Bone marrow (tissue), 2 donors: ENCODE measurements at regions not wholly inside any gene's neighbourhood (a gene's known extent, or its start where the extent isn't known, plus 50 kb on each side); places are given as distances from the start of the nearest gene placed in this dataset.
"Not testable (repeated sequence)": the region's sequence is repeated elsewhere in the genome, so short reads cannot be mapped to it uniquely, and the experiment has no call there.

Experiments
- DNase-seq, 2 donors: peaks; one replicate each; lab custom pipeline; 2025; lab: John Stamatoyannopoulos, UW

- DNase-seq = no peak
These were observed 95.4 kb upstream of the STC2 start for GRCh38 chr5:173423452-173424117.

- no peak for DNase-seq
These were observed 91.9 kb upstream of the STC2 start for GRCh38 chr5:173420108-173420507.

- no peak for DNase-seq
These were observed 85.3 kb upstream of the STC2 start for GRCh38 chr5:173413471-173413982.

- DNase-seq = no peak
These were observed 84.4 kb upstream of the STC2 start for GRCh38 chr5:173412566-173412965.

GRCh38 chr5:173411791-173412555 is 83.8 kb upstream of the STC2 start:
- DNase-seq = no peak

GRCh38 chr5:173410459-173411233 is 82.4 kb upstream of the STC2 start:
- DNase-seq = no peak

- DNase-seq = no peak
These were observed 80.7 kb upstream of the STC2 start for GRCh38 chr5:173408946-173409345.

- DNase-seq = no peak
These were observed 71.6 kb upstream of the STC2 start for GRCh38 chr5:173399851-173400250.

- DNase-seq = no peak
These were observed 69.3 kb upstream of the STC2 start for GRCh38 chr5:173397516-173397915.

GRCh38 chr5:173396311-173396993 is 68.2 kb upstream of the STC2 start:
- DNase-seq = no peak

- DNase-seq = no peak
These were observed 67.7 kb upstream of the STC2 start for GRCh38 chr5:173395933-173396308.

- DNase-seq = no peak
These were observed 67.2 kb upstream of the STC2 start for GRCh38 chr5:173395257-173395932.

GRCh38 chr5:173394701-173395100 is 66.5 kb upstream of the STC2 start:
- DNase-seq = no peak

- no peak for DNase-seq
These were observed 64.0 kb upstream of the STC2 start for GRCh38 chr5:173392172-173392571.

GRCh38 chr5:173391031-173391430 is 62.8 kb upstream of the STC2 start:
- no peak for DNase-seq

GRCh38 chr5:173387293-173387692 is 59.1 kb upstream of the STC2 start:
- not testable (repeated sequence) for DNase-seq

- DNase-seq = no peak
These were observed 57.7 kb upstream of the STC2 start for GRCh38 chr5:173385832-173386360.

- no peak for DNase-seq
These were observed 55.5 kb upstream of the STC2 start for GRCh38 chr5:173383711-173384110.

GRCh38 chr5:173378727-173379126 is 50.5 kb upstream of the STC2 start:
- no peak for DNase-seq
